Activated T-cell treated with anti-CD3 and anti-CD28 coated beads, Interleukin-2, amount 50 U/mL, for 1 hour (primary cell): ENCODE measurements at regions not wholly inside any gene's neighbourhood (a gene's known extent, or its start where the extent isn't known, plus 50 kb on each side); places are given as distances from the start of the nearest gene placed in this dataset.
"Not testable (repeated sequence)": the region's sequence is repeated elsewhere in the genome, so short reads cannot be mapped to it uniquely, and the experiment has no call there.

ENCODE experiments used
- DNase-seq: peaks from one replicate; pipeline ENCODE4 v3.0.0-alpha.2; 2020

DNA sequence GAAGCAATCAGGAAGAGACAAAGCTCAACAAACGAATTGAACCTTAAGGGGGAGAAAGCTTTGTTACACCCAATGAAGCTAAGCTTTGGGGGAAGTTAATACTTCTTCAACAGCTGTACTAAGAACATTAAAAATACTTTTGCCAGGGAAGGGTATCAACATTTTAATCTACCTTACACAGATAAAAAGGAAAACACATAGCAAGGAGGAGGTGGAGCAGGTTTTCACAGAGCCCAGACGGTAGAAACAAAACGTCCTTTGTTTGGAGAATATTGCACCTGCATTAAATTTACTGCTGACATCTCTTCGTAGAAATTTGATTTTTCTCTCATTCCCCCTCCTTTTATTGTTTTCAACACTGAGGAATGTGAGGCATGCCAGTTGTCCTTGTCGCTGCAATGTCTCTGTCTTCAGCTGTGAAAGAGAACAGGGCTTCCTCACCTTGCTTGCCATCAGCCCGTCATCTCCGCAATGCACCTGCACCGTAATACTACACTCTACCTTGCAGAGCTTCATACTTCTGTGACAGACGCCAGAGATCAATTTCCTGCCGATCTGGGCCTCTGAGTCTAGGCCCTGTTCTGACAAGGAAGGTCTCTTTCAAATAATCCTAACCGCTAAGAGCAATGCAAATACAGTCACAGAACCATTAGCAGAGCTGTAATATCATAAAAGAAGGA, 270.8 kb downstream of the SPRY2 start:
- no peak for DNase-seq

DNA sequence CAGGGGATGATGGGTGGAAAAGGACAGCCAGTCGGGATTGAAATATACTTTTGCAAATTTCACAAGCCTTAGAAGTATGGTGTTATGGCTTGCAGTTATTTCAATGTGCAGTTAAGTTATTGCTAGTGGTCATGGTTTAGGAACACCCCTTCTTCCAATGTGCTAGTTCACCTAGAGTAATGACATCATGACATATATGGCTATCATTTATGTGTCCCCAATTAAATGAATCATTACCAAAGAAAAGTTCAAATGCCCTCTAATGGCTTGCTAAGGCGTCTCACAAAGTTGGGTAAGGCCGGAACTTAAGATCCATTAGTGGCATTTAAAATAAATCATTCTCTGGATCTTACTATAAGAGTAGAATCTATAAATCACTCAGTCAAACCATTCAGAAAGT, 271.6 kb downstream of the SPRY2 start:
- DNase-seq = no peak

DNA sequence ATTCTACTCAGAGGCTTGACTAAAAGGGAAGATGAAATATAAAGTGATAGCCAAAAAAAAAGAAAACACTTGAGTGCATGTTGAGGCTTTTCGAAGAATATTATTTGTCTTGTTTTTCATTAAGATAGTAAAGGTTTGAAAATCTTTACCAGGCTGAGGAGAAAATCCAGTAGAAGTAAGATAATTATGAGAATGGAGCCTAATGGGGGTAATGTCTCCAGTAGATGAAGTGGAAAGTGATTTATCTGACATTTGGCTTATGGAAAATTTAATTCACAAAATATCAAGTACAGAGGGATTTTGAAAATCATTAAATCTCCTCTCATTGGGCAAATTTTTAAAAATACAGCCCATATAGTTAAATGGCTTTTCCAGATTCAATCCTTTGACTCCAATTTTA, 274.9 kb downstream of the SPRY2 start:
- no peak for DNase-seq

DNA sequence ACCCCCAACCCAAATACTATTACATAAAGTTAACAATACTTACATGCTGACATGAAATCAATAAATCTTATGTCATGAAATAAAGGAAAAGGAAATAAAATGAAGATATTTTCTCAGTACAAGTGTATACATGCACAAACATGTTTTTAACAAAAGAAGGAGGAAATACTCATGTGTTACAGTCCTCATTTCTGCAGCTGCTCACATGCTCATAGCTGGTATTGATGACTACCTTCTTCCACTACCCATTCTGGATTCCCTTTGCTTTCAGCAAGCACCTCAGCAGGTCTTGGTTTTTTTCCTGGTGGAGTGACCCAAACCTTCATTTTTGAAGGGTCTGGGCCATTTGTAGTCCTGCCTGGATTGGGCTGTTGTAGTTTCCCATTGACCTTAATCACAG, 278.5 kb downstream of the SPRY2 start:
- not testable (repeated sequence) for DNase-seq

DNA sequence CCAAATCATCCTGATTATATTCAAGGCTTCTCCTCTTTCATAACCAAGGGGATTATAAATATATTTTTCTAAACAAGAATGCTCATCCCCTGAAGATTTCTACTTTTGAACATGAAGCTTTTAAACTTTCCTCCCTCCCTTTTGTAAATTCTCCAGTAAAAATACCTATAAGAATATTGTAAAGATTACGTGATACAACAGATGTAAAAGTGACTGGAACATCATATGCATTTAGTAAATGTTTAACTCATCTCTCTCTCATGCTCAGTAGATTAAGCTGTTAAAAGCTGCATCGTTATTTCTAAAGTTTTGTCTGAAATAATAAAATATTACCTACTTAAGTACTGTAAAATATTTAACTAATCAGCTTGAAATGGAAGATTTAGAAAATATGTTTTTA, 281.1 kb downstream of the SPRY2 start:
- no peak for DNase-seq

DNA sequence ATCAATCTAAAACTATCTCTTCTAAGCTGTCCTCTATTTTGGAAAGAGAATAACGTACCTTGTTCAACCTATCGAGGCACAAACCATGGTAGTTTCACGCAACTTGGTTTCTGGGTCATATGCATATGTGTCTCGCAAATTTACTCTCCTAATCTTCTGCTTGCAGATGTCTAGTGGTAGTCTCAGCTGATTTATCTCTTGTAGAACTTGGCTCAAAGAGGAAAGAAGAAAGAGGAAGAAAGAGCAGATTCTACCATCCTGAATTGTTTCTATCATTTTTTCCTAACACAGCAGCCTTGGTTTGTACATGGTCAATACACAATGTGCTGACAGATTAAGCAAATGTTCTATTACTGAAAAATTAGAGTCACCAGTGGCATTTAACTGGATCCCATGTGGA, 282.3 kb downstream of the SPRY2 start:
- no peak for DNase-seq

DNA sequence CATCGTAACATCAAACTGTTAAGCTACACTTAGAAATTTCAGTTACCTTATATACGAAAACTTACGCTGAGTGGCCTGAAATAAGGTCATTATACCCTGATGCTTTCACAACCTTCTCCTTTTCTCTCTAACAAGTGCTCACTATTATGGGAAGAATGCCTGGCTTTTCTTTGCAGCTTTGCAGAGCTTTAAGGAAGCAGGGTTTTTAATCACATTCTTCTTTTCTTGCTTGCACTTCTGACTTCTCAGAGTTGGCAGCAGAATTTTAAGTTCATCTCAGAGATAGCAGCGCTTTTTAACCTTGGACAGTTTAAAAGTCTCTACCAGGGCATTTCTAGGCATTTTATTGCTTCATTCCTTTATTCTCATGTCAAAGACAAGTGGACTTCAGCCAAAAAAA, 285.1 kb downstream of the SPRY2 start:
- no peak for DNase-seq

DNA sequence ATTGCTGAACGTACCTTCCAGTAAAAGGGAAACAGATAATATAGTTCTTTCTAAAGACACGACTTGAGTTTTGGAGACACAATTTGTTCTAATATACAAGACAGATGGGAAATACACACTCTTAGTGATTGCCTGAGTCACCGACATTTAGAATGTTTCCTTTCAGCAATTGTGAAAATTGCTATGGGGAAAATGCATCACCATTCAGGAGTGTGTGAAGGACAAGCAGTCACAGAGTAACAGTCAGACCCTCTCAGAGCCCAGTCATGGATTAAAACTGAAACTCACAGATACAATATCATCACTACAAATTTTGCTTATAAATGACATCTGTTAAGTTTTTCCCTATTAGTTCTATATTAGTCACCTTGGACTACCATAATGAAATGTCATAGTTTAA, 286.1 kb downstream of the SPRY2 start:
- no peak for DNase-seq

DNA sequence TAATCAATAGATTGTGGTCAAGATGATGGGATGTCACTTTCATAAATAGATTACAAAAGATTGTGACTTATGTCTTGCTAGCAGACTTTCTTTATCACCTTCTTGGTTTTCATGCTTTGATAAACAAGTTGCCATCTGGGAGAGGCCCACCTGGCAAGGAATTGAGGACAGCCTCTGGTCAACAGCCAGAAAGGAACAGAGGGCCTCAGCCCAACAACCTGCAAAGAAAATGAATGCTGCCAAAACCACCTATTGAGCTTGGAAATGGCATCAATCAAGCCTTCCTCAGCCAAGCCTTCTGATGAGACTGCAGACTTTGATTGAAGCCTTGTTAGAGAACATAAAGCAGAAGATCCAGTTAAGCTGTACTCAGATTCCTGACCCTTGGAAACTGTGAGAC, 288.6 kb downstream of the SPRY2 start:
- no peak for DNase-seq

DNA sequence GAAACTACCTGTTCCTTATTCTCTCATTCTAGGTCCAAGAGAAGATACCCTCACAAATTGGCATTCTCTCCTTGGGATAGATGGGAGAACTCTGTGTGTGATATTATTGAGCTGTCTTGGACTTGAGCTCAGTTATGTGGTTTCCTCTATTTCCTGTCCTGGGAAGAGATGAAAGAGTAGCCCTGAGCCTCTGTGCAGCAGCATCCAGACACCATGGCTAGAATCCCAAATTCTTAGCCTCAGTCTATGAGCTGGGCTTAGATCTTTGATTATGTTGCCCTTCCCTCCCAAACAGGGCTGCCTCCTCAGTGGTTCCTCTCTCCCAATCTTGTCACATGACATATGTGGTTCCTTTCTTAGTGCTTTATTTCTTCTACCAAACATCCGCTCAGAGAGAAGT, 290.7 kb downstream of the SPRY2 start:
- DNase-seq = no peak

DNA sequence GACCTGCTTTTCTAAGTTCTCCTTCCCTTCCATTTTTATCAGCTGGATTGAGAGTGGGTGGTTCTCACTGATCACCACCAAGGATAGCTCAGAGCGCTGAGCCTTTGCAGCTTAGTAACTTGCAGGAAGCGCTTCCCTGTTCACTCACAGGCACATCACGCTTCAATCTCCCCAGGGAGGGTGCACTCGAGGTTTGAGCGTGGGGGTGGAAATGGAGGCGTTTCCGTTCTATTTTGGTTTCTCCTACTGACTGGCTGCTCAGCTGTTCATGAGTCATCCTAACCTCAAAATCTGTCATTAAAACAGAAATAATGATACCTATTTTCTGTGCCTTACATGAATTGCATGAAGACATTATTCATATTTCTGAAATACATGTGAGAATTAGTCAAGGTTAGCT, 292.1 kb downstream of the SPRY2 start:
- DNase-seq = peak; percentile 17

DNA sequence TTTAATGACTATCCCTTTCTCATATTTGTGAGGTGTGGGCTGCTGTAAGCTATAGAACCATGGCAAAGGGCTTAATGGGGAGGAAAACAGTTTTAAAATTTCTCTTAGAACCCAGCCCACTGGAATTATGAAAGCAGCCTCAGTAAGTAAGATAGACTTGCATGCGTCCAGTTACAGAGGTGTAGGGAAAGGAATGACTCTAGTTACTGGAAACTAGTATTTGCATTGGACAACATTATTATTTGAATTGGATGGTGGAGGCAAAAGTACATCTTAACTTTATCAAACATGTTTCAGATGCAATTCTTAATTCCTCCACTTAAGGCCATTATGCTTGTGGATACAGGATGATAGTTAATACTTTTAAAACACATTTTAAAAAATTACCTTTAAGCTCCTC, 292.9 kb downstream of the SPRY2 start:
- DNase-seq = no peak

DNA sequence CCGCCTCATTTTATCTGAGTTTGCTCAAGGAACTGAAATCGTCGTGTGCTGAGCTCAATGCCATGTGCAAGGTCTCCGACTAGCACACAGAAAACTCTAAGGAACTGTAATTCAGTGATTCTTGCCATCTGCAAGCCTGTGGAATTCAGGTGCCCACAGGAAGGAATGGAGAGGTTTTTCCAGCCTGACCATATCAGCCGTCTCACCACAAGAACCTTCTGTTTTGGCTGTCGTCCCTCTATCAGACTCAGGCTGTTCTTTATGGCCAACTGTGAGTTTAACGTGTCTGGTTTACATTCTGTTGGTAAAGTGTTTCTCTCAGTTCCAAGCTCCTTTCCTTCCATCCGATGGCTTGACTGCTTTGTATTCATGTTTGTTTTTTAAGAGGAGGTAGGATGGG, 293.5 kb downstream of the SPRY2 start:
- DNase-seq = no peak

DNA sequence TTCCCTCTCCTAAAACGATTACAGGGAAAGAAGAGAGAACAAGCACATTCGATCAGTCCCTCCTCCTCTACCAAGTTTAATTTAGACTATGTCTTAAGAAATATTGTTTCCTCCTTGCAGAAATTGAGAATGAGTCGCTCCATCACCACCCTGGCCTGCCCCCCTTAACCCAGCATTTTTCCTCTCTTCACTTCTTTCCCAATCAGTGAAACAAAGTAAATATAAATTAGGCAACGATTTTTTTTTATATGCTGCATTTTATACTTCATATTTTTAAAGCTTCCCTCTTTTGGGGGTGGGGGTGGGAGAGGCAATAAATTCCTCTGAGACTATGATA, 300.0 kb downstream of the SPRY2 start:
- no peak for DNase-seq

DNA sequence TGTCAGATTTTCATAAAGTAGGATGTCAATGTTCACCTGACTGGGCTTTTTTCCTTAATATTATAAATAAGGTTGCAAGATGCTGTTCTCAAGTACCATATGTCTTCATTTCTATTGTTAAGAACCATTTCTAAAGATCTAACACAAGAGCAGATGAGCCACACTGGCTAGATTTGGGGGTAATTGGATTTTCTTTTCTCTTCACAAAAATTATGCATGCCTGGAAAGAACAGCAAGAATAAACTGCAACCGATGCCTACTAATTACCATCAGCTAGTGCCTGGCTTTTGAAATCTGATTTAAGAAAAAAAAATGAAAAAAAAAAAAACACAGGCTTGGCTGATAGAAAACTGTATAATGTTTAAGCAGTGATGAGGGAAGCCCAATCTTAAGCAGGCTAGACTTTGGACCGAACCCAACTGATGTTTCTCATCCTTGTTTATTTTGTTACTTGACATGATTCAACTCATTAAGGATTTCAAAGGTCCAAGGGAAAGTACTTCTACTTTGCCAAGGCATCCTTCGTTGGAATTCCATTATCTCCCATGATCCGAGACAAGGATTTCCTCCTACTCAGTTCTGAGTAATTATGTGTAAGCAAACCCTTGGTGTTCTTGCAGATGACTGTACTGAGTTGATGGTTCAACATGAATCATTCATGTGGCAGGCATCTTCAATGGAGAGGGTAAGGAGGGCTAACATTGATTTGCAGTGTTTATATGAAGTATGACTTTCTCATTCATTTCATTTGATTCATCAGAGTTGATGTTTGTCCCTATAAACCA, 300.5 kb downstream of the SPRY2 start:
- no peak for DNase-seq

DNA sequence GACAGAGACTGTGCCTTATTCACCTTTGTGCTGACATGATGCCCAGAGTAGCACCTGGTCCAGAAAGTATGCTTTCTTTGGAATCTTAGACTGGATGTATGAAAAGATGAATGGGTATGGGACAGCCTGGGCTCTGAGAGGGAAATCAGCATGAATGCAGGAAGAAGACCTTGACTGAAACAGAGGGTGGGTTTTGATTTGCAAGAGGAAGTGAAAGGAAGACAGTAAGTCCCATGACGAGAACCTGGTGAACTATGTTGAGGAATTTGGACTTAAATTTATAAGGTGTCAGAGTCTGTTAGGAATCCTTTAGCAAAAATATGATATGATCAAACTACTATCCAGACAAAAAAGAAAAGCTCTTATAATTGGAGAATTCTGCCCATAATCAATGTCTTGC, 301.9 kb downstream of the SPRY2 start:
- DNase-seq = no peak

DNA sequence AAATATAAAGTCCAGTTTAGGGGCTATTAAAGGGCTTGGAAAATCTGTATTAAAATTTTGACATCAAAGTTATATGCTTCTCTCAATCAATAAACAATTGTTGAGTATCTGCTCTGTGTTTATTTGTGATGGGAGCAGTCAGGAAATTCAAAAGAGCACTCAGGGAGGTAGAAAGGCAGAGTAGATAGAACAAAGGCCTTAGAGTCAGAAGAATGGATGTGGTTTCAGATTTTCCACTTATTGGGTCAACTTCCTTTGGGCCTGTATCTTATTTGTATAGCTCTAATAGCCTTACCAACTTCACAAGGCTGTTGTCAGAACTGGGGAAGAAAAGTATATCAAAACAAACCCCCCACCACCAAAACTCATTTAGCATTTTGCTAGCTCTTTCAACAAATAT, 302.6 kb downstream of the SPRY2 start:
- DNase-seq = no peak

DNA sequence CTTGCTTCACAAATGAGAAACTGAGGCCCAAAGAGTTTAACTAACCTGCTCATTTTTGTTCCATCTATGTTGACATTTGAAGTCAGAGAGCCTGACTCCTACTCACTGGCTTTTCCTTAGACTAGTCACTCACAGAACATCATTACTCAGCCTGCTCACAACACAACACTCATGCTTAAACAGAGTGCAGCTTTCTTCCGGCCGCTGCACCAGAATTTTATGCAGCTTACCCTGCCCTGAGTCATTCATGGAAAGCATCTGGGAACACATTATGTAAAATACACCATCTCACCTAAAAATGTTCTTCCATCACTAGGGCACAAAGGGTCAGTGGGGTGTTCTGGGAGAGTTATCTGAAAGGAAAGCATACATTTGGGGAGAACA, 303.4 kb downstream of the SPRY2 start:
- no peak for DNase-seq

DNA sequence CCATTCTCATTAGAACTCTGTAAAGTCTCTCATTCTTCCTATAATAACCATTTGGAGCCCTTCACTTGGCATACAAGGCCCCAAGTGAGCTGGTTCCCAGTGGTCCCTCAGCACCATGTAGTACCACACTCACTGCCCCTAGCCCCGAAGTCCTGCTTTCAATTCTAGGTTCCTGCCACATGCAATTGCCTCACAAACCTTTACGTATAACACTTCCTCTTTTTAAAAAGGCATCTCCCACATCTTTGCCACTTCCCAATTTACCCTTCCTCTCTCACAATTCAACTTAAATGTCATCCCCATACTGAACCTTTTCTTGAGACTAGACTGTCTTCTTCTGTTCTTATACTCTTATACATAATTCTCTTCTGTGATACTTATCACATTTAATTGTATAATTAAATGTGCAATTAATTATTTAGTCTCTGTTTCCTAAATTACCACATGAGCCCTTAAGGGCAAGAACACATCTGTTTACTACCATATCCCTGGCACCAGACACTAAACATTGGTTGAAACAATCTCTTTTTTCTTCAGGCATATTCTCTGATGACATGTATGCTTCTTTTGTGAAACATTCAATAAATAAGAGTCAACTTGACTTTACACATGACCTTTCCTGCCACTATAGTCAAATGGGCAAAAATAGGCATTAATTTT, 304.0 kb downstream of the SPRY2 start:
- no peak for DNase-seq

DNA sequence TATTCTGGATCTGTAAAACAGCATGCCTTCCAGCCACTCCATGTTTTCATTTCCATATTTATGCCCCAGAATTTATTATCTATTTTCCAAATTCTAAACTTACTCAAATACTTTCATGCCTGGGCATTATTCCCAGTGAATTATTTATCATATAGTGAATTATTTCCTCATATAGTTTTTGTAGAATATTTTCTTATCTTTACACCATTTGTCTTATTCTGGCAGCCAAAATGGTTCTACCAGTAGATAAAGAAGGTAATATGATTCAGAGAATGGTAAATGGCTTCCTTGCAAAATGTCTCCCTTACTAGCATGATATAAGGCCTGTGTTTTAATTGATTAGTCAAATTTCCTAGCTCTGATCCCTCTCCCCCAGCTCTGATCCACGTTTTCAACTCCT, 305.8 kb downstream of the SPRY2 start:
- no peak for DNase-seq

DNA sequence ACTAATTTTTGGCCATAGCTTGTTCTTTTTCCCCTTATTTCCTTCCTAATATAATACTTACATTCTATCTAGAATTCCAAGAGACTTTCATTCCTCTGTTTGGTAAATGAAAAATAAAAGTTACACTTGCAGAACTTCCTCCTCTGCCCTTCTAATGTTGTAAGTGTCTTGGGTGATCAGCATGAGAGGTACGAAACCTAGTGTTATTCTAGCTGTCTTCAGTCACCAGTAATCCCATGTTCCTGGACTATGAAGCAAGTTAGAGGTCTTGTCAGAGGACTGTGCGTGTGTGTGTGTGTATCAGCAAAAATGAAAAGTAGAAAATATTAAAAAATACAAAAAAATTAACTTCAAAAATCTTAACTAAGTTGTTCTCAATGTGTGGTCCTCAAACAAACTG, 307.0 kb downstream of the SPRY2 start:
- no peak for DNase-seq

DNA sequence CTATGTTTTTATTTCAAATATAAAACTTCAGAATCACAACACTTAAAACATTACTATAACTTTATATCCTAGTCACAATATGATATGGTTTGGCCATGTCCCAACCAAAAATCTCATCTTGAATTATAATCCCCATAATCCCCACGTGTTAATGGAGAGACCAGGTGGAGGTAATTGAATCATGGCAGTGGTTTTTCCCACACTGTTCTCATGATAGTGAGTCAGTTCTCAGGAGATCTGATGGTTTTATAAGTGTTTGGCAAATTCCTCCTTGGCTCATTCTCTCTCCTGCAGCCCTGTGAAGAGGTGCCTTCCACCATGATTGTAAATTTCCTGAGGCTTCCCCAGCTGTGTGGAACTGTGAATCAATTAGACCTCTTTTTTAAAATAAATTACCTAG, 307.6 kb downstream of the SPRY2 start:
- DNase-seq = no peak

DNA sequence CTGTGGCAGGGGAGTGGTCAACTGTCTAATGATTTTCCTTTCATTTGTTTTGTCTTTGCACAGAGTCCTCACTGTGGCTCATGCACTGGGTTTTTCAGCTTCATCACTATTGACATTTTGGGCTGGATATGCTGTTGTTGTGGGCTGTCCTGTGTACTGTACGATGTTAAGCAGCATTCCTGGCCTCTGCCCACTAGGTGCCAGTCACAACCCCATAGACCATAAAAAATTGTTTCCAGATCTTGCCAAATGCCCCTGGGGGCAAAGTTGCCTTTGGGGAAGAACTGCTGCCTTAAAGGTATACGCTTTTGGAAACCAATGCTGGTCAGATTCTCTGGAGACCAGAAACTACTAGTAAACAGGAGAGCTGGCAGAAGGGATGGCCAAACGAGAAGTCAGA, 310.4 kb downstream of the SPRY2 start:
- no peak for DNase-seq

DNA sequence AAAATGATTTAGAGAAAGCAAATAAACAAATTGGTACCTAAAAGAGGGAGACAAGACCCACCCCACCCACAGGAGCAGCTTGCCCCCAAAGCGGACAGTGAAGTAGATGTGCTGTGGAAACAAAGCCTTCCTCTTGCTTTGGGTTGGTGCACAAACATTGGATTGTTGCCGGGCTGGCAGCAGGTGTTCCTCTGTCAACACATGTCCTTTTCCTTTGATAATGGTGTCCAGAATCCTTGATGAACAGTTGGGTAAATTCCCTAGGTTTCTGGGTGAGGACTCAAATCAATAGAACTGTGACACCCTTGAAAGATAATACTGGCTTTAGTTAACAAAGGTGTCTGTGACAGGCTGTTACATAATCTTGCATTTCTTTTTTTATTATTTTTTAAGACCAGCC, 311.8 kb downstream of the SPRY2 start:
- no peak for DNase-seq

DNA sequence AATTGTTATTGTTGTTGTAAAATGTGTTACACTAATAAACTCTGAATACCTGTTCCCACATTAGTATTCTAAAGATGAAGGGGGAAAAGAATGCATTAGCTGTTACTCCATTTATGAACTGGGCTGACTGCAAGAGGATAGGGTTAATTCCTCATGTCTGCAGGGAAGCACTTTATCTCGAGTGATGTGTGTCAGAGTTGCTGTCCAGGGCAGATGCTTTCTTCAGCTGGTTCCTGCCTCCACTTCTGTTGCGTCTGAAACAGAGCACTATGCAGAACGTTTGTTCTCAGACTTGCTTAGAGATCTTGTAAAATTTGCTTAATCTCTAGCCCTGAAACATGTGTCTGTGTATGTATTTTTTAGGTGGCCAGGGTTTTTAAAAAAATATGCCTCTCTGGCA, 318.8 kb downstream of the SPRY2 start:
- no peak for DNase-seq
